T-helper 2 cell treated with Interferon-gamma antibody and Interleukin-4, amounts not matched to agents 5 μg/mL and 100 μg/mL, for 36 hours (primary cell): ENCODE measurements at regions not wholly inside any gene's neighbourhood (a gene's known extent, or its start where the extent isn't known, plus 50 kb on each side); places are given as distances from the start of the nearest gene placed in this dataset.

Source experiments
- DNase-seq: peaks from one replicate; pipeline ENCODE4 v3.0.0; 2021; ENCODE audit warnings: low spot score
- H3K27ac Mint-ChIP-seq: one replicate; pipeline ENCODE4 v1.8.0; 2021; ENCODE audit warnings: mild to moderate bottlenecking, mixed read lengths
- H3K27me3 Mint-ChIP-seq: one replicate; pipeline ENCODE4 v1.8.0; 2021; ENCODE audit warnings: low read depth, mixed read lengths
- H3K36me3 Mint-ChIP-seq: one replicate; pipeline ENCODE4 v1.8.0; 2021; ENCODE audit warnings: low read depth, mixed read lengths
- H3K4me1 Mint-ChIP-seq: one replicate; pipeline ENCODE4 v1.8.0; 2021; ENCODE audit warnings: low read depth, mixed read lengths
- H3K4me3 Mint-ChIP-seq: one replicate; pipeline ENCODE4 v1.8.0; 2022; ENCODE audit warnings: mild to moderate bottlenecking, moderate library complexity, mixed read lengths
- H3K9me3 Mint-ChIP-seq: one replicate; pipeline ENCODE4 v1.8.0; 2021; ENCODE audit warnings: mixed read lengths

- Mint-ChIP-seq H3K9me3 (peaks cover 45% of the 10 kb centered on the region), H3K4me1 (no peaks in the 10 kb centered on the region), H3K27ac (no peak overlapping the region), H3K36me3 (no peaks in the 10 kb centered on the region), H3K4me3 (no peak overlapping the region), H3K27me3 (no peaks in the 10 kb centered on the region)
- no peak for DNase-seq
Measured at GRCh38 chr12:23473071-23473470, 476.4 kb downstream of the SOX5 start.

- no peaks in the 10 kb centered on the region for H3K4me1 Mint-ChIP-seq
- H3K4me3 Mint-ChIP-seq = no peak overlapping the region
- no peak overlapping the region for H3K27ac Mint-ChIP-seq
- H3K36me3 Mint-ChIP-seq = no peaks in the 10 kb centered on the region
- peaks cover 47% of the 10 kb centered on the region for H3K9me3 Mint-ChIP-seq
- DNase-seq = no peak
- no peaks in the 10 kb centered on the region for H3K27me3 Mint-ChIP-seq
Measured at GRCh38 chr12:23474438-23474976, 475.0 kb downstream of the SOX5 start.
